SU-DHL-6 (cell line): ENCODE measurements at regions not wholly inside any gene's neighbourhood (a gene's known extent, or its start where the extent isn't known, plus 50 kb on each side); places are given as distances from the start of the nearest gene placed in this dataset.

Experiments
- H2AFZ ChIP-seq: fragments of 200-600 bp; sonication (generic); 2 replicates; pipeline ENCODE4 v1.6.1; 2014; ENCODE audit warnings: low read depth, mild to moderate bottlenecking, moderate library complexity, mixed read lengths, antibody characterized with exemption, low read length; ENCODE audit not compliant: severe bottlenecking
- H3F3A ChIP-seq: fragments of 200-600 bp; shearing (Covaris generic); 2 replicates; pipeline ENCODE4 v1.6.0; 2016; ENCODE audit warnings: antibody characterized with exemption, mild to moderate bottlenecking; ENCODE audit not compliant: insufficient read depth
- H3K27ac ChIP-seq: fragments of 200-600 bp; sonication (generic); 2 replicates; pipeline ENCODE4 v1.5.1; 2016; ENCODE audit warnings: low read depth, mild to moderate bottlenecking, low read length, moderate library complexity, mixed read lengths
- H3K27me3 ChIP-seq: fragments of 200-600 bp; sonication (generic), shearing (Covaris generic); 2 replicates; pipeline ENCODE4 v1.6.0; 2014; ENCODE audit warnings: mild to moderate bottlenecking, low read length
- H3K36me3 ChIP-seq: fragments of 200-600 bp; sonication (generic); 2 replicates; pipeline ENCODE4 v1.6.1; 2014; ENCODE audit warnings: mild to moderate bottlenecking, low read length, mixed read lengths
- H3K4me2 ChIP-seq: fragments of 300-600, 200-600 bp; shearing (Covaris generic), sonication (generic); 2 replicates; pipeline ENCODE4 v1.6.0; 2014; ENCODE audit warnings: low read length, low read depth, mild to moderate bottlenecking; ENCODE audit not compliant: poor library complexity, severe bottlenecking
- H3K4me3 ChIP-seq: fragments of 200-600 bp; sonication (generic); 2 replicates; pipeline ENCODE4 v1.5.1; 2014; ENCODE audit warnings: antibody characterized with exemption, low read length, mild to moderate bottlenecking, mixed read lengths; ENCODE audit not compliant: insufficient read depth, poor library complexity, severe bottlenecking
- H3K79me2 ChIP-seq: fragments of 200-600 bp; sonication (generic); 2 replicates; pipeline ENCODE4 v1.6.1; 2014; ENCODE audit warnings: mild to moderate bottlenecking, low read length, moderate library complexity; ENCODE audit not compliant: insufficient read depth
- H3K9ac ChIP-seq: fragments of 200-600 bp; sonication (generic); 2 replicates; pipeline ENCODE4 v1.7.0; 2014; ENCODE audit warnings: mild to moderate bottlenecking, low read length
- H3K9me2 ChIP-seq: fragments of 200-600 bp; sonication (generic); replicated peaks from 2 replicates; pipeline ENCODE4 v1.6.1; 2014; ENCODE audit warnings: low read length; ENCODE audit not compliant: insufficient read depth
- H3K9me3 ChIP-seq: fragments of 200-600 bp; sonication (generic); 2 replicates; pipeline ENCODE4 v1.6.1; 2014; ENCODE audit warnings: low read length, mixed read lengths; ENCODE audit not compliant: insufficient read depth
- H4K20me1 ChIP-seq: fragments of 200-600 bp; sonication (generic); 2 replicates; pipeline ENCODE4 v1.6.1; 2014; ENCODE audit warnings: low read depth, mild to moderate bottlenecking, antibody characterized with exemption, low read length, moderate library complexity, mixed read lengths
- EZH2phosphoT487 ChIP-seq: fragments of 200-600 bp; sonication (generic), shearing (Covaris generic); conservative IDR thresholded peaks from 2 replicates; pipeline ENCODE4 v1.6.1; 2018; ENCODE audit warnings: mild to moderate bottlenecking, antibody characterized with exemption, low read length, moderate library complexity, mixed read lengths
- TF ChIP-seq, protein P1 (sequence below): fragments of 200-600 bp; sonication (generic); IDR thresholded peaks from one replicate; pipeline ENCODE4 v1.5.1; 2017; ENCODE audit warnings: antibody characterized with exemption, mild to moderate bottlenecking, low read length, moderate library complexity; ENCODE audit not compliant: insufficient read depth, poor library complexity, severe bottlenecking

DNA sequence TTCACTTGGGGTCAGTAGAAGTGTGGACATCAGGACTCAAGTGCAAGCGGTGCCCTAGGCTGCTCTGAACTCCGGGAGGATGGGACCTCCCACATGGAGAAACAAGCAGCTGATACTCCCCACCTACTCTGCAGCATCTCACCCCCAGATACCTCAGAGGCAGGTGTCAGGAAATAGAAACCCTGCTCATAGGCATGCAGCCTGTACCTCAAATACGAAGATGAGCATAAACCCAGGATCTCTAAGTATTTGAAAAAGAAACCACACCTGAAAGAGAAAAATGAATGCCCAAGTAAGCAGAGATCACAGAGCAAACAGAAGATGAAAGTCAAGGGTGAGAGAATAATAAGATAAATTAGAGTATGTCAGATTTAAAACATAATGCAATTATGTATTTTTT, 75.6 kb upstream of the WSCD2 start:
- Histone ChIP-seq H3K79me2 (no peaks in the 10 kb centered on the region), H3K4me3 (no peak overlapping the region), H3K9ac (no peak overlapping the region), H3K27me3 (no peaks in the 10 kb centered on the region), H3K4me2 (no peak overlapping the region), H4K20me1 (no peaks in the 10 kb centered on the region), H3K27ac (no peak overlapping the region), H3K9me3 (no peaks in the 10 kb centered on the region), H3F3A (no peaks in the 10 kb centered on the region), H3K9me2 (no peaks in the 10 kb centered on the region), H3K36me3 (no peaks in the 10 kb centered on the region), H2AFZ (no peak overlapping the region)
- TF ChIP-seq, protein P1, sequence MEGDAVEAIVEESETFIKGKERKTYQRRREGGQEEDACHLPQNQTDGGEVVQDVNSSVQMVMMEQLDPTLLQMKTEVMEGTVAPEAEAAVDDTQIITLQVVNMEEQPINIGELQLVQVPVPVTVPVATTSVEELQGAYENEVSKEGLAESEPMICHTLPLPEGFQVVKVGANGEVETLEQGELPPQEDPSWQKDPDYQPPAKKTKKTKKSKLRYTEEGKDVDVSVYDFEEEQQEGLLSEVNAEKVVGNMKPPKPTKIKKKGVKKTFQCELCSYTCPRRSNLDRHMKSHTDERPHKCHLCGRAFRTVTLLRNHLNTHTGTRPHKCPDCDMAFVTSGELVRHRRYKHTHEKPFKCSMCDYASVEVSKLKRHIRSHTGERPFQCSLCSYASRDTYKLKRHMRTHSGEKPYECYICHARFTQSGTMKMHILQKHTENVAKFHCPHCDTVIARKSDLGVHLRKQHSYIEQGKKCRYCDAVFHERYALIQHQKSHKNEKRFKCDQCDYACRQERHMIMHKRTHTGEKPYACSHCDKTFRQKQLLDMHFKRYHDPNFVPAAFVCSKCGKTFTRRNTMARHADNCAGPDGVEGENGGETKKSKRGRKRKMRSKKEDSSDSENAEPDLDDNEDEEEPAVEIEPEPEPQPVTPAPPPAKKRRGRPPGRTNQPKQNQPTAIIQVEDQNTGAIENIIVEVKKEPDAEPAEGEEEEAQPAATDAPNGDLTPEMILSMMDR, result no peak
- TF ChIP-seq EZH2phosphoT487, result no peak

DNA sequence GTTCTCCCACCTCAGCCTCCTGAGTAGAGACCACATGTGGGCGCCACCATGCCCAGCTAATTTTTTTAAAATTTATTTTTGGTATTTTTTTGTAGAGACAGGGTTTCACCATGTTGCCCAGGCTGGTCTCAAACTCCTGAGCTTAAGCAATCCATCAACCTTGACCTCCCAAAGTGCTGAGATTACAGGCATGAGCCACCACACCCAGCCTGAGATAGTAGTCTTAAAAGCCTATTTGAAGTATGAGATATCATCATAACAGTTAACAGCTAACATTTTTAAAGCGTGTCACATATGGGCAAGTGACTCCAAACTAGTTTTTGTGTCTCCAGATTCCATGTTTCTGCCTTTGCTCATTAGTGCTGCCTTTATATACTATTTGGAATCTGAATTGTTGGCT, 74.6 kb upstream of the WSCD2 start:
- TF ChIP-seq, protein P1, result no peak
- no peak for TF ChIP-seq EZH2phosphoT487
- Histone ChIP-seq H3K9me2 (no peaks in the 10 kb centered on the region), H3K4me3 (no peak overlapping the region), H3K4me2 (no peak overlapping the region), H3K9ac (no peak overlapping the region), H2AFZ (no peak overlapping the region), H3K27me3 (no peaks in the 10 kb centered on the region), H3K79me2 (no peaks in the 10 kb centered on the region), H3K9me3 (no peaks in the 10 kb centered on the region), H4K20me1 (no peaks in the 10 kb centered on the region), H3K27ac (no peak overlapping the region), H3K36me3 (no peaks in the 10 kb centered on the region), H3F3A (no peaks in the 10 kb centered on the region)

DNA sequence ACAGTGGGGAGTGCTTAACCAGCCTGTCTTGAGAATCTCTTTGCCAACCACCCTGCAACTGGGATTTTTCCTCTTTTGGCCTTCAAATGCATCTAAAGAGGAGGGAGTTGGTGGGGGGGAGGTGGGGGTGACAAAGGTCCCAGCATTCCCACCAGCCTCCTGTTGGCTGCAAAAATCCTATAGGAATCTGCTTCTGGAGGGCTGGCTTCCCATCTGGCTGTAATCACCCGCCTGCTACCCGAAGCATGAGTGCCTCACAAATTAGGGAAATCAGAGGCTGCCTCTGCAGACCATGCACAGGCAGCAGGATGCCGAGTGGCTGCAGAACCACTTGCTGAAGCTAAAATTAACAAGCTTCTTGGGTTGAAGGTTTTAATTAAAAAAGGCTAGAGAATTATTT, 73.9 kb upstream of the WSCD2 start:
- no peaks in the 10 kb centered on the region for H3K9me2 ChIP-seq
- no peak overlapping the region for H3K27ac ChIP-seq
- no peak overlapping the region for H3K9ac ChIP-seq
- no peaks in the 10 kb centered on the region for H3K36me3 ChIP-seq
- no peaks in the 10 kb centered on the region for H4K20me1 ChIP-seq
- no peak overlapping the region for H3K4me2 ChIP-seq
- H3K9me3 ChIP-seq, result no peaks in the 10 kb centered on the region
- H3K27me3 ChIP-seq, result no peaks in the 10 kb centered on the region
- H3K79me2 ChIP-seq, result no peaks in the 10 kb centered on the region
- no peak for TF ChIP-seq EZH2phosphoT487
- TF ChIP-seq, protein P1, result no peak
- H2AFZ ChIP-seq, result no peak overlapping the region
- H3K4me3 ChIP-seq, result no peak overlapping the region
- no peaks in the 10 kb centered on the region for H3F3A ChIP-seq

DNA sequence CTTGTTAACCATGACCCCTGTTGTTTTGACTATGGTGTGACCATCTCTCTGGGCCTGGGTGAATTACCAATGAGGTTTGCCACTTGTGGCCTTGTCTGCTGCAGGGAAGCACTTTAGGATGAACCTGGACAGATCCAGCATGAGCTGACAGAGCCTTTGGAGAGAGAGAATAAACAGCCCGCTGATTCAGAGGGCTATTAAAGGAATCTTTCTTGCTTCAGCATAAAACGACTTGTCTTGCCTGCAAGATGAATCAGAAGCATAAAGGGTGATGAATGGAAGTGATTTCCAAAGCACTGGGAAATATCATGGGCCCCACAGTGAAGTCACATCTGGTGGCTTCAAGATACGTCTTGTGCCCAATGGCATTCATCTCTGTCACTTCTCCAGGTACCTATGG, 69.0 kb upstream of the WSCD2 start:
- TF ChIP-seq EZH2phosphoT487, result no peak
- TF ChIP-seq, protein P1, result no peak
- H3K9me3 ChIP-seq, result no peaks in the 10 kb centered on the region
- H3K27ac ChIP-seq, result no peak overlapping the region
- H3K36me3 ChIP-seq, result no peaks in the 10 kb centered on the region
- no peak overlapping the region for H3K4me3 ChIP-seq
- no peak overlapping the region for H3K9ac ChIP-seq
- no peak overlapping the region for H2AFZ ChIP-seq
- no peaks in the 10 kb centered on the region for H3F3A ChIP-seq
- no peak overlapping the region for H3K4me2 ChIP-seq
- no peaks in the 10 kb centered on the region for H3K9me2 ChIP-seq
- H4K20me1 ChIP-seq, result no peaks in the 10 kb centered on the region
- H3K79me2 ChIP-seq, result no peaks in the 10 kb centered on the region
- H3K27me3 ChIP-seq, result no peaks in the 10 kb centered on the region
